Fibroblast of mammary gland (primary cell): ENCODE measurements at regions not wholly inside any gene's neighbourhood (a gene's known extent, or its start where the extent isn't known, plus 50 kb on each side); places are given as distances from the start of the nearest gene placed in this dataset.
"Not testable (repeated sequence)": the region's sequence is repeated elsewhere in the genome, so short reads cannot be mapped to it uniquely, and the experiment has no call there.

Experiments
- DNase-seq: peaks from one replicate; pipeline ENCODE4 v3.0.0-alpha.2; 2010; ENCODE audit warnings: low read depth
- H3K4me3 ChIP-seq: 2 replicates; pipeline ENCODE4 v1.5.1; 2011; ENCODE audit warnings: low read depth, mild to moderate bottlenecking, low read length, moderate library complexity; ENCODE audit not compliant: control insufficient read depth
- CTCF ChIP-seq: conservative IDR thresholded peaks from 2 replicates; pipeline ENCODE4 v1.5.1; 2011; ENCODE audit warnings: low read depth, low read length, inconsistent platforms; ENCODE audit not compliant: control insufficient read depth, insufficient read depth

GRCh38 chr6:166703149-166703710, 76.2 kb upstream of the RPS6KA2 start:
- peak; percentile 3 for DNase-seq
- TF ChIP-seq CTCF = no peak

DNA sequence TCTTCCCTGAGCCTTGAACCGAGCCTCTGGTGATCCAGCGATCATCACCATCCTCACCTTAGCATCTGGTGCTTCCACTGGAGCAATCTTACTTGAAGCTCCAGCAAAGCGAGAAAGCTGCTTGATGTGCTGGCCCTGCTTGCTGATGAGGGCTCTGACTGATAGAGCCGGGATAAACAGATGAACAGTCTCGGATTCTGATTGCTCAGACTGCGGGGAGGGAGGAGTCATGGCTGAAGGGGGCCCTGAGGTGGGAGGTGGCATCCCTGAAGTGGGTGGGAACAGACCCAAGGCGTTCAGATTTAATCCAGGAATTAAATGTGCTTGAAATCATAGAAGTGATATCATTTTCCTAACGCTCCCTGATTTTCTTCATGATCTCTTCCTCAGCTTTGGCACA, 74.4 kb upstream of the RPS6KA2 start:
- not testable (repeated sequence) for H3K4me3 ChIP-seq, DNase-seq

More at GRCh38 chr6:166703149-166703710, 76.2 kb upstream of the RPS6KA2 start:
- no peak overlapping the region for H3K4me3 ChIP-seq

GRCh38 chr6:166700871-166701270, 73.8 kb upstream of the RPS6KA2 start:
- not testable (repeated sequence) for H3K4me3 ChIP-seq, DNase-seq

- DNase-seq = no peak
- TF ChIP-seq CTCF = no peak
- no peak overlapping the region for H3K4me3 ChIP-seq
Measured at GRCh38 chr6:166697113-166697512, 70.1 kb upstream of the RPS6KA2 start.

GRCh38 chr6:166693880-166694279, 66.8 kb upstream of the RPS6KA2 start:
- H3K4me3 ChIP-seq = no peak overlapping the region
- no peak for TF ChIP-seq CTCF
- no peak for DNase-seq

DNA sequence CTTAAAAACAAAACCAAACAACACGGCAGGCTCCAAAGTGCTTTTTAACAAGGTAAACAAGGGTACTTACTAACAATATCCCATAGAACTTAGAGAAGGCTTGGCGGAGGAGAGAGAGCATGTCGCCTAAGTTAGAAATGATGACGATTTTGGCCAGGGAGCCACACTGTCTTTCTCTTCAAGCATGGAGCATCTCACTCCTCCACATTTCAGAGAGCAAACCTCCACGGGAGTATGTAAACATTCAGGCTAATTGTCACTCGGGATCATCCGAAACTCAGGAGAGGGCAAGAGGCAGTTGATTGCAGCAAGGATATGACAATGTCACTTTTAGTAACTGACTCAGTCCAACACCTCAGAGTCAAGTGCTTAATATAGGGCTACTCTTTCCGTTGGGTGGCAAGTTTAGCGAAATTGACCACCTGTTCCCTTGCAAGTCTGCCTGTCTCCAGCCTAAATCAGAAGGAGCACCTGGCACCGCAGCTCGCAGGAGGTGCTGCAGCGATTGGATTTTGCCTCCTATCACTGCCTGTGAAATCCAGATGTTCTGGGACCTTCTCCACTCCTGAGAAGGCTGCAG, 65.8 kb upstream of the RPS6KA2 start:
- no peak for TF ChIP-seq CTCF
- DNase-seq = no peak
- no peak overlapping the region for H3K4me3 ChIP-seq

- H3K4me3 ChIP-seq = no peak overlapping the region
- TF ChIP-seq CTCF = no peak
- no peak for DNase-seq
Measured at GRCh38 chr6:166691746-166692145, 64.7 kb upstream of the RPS6KA2 start.

- DNase-seq = peak; percentile 43
- no peak overlapping the region for H3K4me3 ChIP-seq
- TF ChIP-seq CTCF = no peak
Measured at GRCh38 chr6:166691199-166691598, 64.1 kb upstream of the RPS6KA2 start.
